NCI-H2029 treated with DMSO at 0.1 percent for 48 hours (cell line): ENCODE measurements at regions not wholly inside any gene's neighbourhood (a gene's known extent, or its start where the extent isn't known, plus 50 kb on each side); places are given as distances from the start of the nearest gene placed in this dataset.

Experiments used
- DNase-seq: peaks from one replicate; lab custom pipeline; 2025; lab: John Stamatoyannopoulos, UW

DNA sequence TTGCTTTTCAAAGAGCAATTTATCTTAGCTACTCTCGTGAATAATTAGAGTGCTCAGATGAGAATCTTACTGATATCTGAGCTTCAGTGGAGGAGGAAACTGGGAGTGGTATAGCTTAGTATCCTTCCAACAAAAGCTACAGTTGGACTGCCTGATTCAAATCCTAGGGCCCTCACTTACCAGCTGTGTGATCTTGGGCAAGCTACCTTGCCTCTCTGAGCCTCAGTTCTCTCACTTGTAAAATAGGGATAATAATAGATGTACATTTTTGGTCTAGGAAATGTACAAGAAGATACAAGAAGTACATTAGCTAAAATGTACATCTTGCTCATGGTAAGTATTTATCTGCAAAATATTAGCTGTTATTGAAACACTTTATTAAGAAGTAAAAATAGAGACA is 502.0 kb downstream of the HAPSTR1 start:
- DNase-seq = no peak

DNA sequence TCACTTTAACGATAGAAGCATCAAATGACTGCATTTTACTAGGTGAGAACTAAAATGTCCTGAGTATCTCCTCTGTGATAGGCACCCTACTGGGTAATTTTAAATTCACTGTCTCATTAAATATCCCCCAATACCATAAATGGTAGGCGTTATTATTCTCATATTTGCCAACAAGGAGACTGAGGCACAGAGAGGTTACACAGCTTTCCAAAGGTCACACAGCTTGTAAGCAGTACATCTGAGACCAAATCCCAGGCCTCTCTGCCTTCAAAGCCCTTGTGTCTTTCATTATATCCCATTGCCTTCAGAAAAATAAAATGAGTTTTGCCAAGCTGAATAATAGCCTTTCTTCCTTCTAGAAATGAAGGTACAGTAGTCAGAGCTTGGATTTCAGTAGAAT is 502.6 kb downstream of the HAPSTR1 start:
- DNase-seq = no peak

DNA sequence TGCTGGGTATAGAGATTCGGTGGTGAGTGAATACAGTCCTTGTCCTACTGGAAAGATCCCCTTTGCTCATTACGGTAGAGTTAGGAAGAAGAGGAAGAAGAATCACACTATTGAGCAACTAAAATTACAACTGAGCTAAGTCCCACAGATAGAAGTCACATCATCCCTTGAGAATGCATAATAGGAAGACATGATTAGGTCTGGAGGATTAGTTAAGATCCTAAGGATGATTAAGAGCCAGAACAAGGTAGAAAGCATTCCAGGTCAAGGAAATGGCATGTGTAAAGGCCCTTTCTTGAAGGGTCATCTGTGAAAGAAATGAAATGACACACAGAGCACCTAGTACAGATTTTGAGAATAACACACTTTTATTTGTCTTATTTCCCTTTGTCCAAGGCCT is 503.5 kb downstream of the HAPSTR1 start:
- DNase-seq = no peak

DNA sequence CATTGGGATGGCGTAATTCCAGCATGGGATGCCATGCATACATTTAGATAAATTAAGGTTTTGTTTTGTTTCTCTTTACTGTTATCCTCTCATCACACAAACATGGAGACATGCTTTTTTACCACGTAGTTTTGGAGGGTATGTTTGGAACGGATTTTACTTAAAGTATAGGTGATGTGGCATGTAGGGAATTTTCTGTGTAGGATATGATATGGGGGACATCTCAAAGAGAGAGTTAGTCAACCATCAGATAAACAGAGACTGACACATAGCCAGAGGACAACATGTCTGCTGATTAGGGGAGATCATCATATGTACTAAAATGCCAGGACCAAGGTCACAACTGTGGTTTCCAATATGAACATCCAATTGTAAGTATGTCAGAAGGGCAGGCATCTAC is 503.9 kb downstream of the HAPSTR1 start:
- no peak for DNase-seq

DNA sequence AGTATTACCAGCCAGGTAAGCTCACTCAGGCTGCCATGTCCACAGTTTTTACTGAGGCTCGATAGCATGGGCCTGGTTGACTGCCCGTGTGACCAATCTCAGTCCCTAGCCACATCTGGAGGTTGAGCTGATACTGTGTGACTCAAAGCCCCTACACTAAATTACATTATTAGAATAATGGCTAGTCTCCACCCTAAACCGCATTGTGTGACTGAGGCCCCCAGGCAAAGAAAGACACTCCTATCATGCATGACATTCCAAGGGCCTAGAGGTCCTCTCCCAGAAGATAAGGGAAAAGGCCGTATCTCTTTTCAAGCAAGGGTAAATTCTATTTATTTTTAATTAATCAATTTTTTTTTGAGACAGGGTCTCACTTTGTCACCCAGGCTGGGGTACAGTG is 505.3 kb downstream of the HAPSTR1 start:
- no peak for DNase-seq

DNA sequence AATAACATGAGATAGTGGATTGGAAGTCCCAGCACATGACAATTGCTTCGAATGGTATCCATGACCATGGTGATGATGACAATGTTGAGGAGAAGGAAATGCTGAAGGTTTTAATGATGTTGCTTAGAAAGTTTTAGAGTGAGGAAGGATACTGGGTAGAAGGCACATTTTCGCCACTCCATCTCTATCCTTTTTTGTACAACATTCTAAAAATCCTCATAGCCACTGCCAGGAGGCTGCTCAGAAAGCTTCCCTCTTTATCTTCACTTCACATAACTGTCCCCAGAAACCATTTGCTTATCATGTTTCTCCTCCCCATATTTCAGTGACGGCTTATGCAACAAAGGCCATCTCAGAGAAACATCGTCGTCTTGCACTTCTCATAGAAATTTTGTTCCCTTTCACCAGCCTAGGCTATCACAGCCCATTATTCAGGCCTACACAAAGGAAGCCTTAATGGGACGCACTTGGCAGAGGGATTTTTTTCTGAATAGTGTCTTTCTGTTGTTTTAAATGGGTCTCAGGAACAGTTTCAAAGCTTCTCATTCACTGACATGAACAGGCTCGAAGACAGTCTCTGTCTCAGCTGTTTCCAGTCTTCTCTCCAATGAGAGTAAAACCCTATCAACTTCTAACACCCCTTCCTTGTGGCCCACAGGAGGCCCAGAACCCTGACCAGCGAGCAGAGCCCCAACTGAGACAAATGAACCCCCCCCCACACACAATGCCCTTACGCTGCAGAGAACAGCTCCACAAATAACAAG is 506.7 kb downstream of the HAPSTR1 start:
- no peak for DNase-seq

DNA sequence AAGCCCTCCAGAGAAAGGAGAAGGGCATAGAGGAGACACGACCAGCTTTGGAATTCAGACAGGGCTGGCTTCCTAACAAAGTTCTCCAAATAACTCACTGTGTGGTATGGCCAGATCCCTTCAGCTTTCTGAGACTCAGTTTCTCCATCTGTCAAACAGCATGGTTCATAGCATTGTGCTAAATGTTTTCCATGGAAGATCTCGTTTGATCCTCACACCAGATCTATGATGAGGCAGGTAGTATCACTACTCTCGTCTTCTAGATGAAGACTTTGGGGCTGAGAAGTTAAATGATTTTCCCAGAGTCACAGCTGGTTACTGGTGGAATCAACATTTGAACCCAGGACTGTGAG is 507.3 kb downstream of the HAPSTR1 start:
- no peak for DNase-seq

DNA sequence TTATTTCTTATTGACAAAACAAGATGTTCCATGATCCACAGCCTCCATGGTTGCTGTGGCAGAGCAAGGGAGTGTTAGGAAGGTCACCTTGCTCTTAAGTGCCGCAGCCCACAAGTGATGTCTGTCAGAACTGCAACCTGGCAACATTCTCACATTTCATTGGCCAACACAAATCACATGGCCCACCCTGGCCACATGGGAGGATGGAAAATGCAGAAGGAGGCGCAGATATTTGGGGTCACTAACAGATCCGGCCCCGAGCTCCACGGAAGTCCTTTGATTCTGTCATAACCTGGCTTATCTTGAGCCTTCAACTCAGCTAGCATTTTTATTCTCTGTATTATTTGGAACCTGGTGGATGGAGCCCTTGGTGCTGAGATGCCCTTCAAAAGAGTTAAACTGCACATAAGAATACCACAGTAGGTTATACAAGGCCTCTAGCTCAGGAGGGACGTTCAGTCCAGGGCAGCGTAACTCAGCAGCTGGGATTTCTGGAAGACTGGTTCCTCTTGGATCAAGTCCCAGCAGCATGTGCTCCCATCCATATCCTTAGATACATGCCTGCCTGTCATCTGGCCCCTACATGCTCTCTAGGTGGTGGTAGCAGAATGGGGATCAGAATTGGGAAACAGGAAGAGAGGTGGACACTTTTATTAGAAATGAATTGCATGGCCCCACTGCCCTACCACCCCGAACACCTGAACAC is 508.1 kb downstream of the HAPSTR1 start:
- no peak for DNase-seq

DNA sequence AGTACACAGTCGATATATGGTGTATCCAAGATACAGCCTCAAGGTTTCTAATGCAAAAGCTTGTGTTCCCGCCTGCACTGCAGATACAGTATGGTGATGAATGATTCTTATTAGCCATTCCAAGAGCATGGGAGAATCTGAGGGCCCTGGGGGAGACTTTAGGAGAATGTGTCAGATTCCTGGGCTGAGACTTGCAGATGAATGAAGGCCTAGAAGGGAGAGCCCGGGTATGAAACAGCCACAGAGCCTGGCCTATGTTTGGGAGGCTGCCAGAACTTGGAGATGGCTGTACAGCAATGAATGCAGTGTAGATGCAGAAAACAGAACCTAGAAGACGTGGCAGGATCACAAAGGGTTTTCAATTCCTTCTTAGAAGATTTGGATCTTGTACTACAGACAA is 510.7 kb downstream of the HAPSTR1 start:
- DNase-seq = no peak

DNA sequence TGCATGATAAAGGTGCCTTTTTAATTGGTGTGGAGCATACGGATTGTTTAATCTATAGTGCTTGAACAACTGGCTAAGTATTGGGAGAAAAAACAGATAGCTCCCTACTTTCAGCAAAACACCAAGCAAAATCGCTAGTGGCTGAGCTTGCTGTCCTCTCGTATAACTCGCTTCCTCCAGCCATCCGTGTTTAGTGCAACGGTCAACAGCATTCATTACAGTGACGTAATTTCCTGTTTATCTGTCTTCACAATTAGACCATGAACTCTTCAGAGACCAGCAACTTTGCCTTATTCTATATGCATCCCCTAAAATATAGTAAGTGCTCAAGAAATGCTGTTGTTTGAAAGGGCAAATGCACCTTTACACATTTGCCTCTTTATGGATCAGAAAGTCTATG is 511.9 kb downstream of the HAPSTR1 start:
- no peak for DNase-seq

DNA sequence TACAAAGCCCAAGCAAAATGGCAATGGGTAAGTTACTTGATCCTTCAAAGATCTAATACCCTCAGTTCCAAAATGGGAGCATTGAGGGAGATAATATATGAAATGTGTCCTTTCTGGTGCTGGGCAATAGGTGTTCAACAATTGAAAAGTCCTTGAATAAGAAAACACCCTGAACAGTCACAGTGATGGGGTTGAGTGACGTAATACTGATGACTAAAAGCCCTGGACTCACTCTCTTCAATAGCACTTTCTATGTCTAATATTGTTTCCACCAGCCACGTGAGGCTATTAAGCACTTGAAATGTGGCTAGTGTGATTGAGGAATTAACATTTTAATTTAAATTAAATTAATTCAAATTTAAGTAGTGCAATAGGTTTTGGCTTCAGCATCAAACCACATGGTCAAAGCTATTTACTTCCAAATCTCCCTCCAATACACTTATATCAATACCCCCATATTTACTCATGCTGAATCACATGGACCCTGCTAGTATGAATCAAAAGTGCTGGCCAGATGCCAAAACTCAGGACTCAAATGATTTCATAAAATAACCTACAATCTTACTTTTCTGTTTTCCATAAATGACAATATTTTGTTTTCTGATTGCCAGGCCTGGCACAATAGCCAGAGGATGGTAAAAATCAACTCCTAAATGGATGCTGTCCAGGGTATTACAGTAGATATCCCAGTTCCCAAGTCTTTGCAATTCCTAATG is 516.2 kb downstream of the HAPSTR1 start:
- no peak for DNase-seq

DNA sequence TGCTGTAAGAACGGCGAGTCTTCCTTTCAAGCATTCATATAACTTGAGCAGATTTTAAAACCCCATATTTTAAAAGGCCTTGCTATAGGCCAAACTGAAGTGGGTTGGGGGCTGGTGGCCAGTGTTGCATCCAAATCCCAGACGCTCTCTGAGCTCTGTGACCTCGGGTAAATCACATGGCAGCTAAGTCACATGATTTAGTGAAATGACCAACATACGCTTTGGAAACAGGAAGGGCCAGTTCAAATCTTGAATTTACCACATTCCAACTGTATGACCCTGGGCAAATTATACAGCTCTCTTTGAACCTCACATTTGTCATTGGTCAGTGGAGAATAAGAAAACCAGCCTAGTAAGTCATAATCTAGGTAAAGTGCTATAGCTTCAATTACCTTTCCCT is 519.3 kb downstream of the HAPSTR1 start:
- DNase-seq = no peak

DNA sequence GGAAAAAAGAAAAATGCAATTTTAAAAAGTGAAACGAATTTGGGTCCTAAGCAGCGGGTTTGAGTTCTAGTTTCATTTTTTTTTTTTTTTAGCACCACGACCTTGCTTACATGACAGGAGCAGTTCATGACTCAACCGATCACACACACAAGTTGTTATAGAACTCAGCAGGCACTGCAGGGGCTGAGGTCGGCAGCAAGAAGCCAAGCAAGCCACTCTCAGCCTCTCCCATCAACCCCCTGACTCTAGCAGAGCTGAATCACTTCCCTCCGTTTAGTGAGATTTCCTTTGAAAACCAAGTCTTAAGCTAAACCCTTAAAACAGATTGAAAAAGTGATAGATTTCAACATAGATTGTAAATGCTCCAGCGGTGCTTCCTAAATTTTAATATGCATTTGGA is 520.8 kb downstream of the HAPSTR1 start:
- no peak for DNase-seq

DNA sequence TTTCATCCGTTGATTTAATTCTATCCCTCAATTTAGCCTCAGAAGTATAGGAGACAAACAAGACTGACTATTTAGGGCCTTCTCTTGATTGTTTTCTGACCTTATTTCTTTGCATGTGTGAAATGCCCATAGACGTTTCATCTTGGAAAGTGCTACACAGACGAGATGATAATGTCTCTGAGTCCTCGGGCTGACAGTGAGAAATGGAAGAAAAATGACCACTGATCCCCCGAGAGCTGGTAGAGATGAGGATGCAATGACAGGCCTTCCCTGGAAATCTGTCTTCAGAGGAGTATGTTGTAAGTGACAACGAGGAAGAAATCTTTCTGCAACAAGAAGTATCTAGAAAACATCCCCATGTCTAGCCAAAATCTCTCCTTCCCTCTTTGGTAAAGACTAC is 522.9 kb downstream of the HAPSTR1 start:
- DNase-seq = no peak

DNA sequence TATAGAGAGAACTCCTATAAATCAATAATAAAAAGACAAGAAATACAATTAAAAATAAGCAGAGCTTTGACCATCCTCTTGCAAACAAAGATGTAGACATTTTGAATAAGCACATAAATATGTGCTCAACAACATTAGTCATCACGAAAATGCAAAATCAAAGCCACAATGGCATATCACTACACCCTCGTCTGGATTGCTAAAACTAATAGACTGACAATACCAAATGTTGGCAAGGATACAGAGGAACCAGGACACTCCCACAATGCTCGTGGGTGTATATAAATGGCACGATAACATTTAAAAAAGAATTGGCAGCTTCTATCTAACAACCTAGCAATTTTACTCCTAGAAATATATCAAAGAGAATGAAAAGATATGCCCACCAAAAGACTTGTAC is 530.8 kb downstream of the HAPSTR1 start:
- no peak for DNase-seq

DNA sequence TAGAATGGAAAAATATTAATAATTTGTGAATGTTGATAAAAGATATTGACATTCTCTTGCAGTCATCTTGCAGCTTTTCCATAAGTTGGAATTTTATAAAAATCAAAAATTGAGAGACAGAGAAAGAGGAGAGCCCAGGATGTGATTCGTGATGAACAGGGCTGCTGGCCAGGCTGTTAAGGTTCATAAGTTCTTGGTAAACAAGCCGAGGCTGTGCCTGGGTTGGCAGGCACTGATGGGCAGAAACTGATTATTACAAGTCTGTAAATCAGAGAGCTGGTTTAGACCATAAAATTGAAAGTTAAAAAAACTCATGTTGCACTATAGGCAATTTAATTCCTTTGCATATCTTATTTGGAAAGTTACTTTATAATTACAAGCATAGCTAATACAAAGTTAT is 533.7 kb downstream of the HAPSTR1 start:
- DNase-seq = peak; percentile 35

DNA sequence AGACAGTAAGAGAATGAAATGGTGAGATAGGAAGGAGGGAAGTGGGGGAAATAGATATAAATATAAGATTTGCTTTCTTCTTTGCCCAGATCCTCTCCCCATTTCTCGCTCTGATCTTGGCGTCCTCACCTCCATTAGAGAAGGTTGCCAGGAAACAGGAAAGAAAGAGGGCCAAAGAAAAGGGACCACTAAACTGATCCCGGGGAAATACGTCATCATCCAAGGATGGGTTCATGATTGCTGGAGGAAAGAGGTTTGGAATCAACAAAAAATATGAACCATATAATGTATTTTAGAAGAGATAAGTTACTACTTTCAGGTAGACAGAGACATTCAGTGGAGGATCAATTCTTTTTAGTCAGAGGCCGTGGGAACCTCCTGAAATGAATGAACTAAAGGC is 536.0 kb downstream of the HAPSTR1 start:
- DNase-seq = no peak

DNA sequence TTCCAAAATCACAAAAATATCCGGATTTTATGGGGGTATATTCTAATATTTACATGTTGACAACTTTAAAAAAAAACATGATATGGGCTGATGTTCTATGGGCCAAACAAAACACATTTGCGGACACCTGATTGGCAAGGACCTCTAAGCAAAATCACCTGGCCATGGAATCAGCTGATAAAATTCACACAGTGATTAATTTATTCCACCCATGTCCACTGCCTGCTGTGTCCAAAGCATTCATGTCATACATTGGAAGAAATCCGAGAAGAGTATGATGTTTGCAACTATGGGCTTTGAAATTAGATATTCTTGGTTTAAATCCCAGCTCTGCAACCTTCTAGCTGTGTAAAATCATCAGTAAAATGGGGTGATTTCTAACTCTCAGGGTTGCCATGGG is 538.7 kb downstream of the HAPSTR1 start:
- no peak for DNase-seq

DNA sequence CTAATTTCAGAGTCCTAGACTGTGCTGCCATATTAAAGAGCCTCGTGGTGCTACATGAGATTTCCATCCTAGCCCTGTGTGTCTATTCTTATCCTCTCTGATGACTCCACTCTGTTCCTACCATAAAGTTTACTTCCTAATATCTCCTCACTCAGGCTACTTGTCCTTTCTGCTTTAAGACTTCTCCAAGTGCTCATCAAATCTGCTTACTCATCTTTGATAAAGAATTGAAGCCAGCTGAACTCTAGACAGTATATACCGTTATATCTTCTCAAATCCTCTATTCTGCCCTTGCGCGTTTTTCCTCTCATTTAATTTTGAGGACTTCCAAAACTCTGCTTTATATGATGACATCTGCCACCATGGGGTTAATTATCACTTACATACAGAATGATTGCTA is 539.5 kb downstream of the HAPSTR1 start:
- no peak for DNase-seq

DNA sequence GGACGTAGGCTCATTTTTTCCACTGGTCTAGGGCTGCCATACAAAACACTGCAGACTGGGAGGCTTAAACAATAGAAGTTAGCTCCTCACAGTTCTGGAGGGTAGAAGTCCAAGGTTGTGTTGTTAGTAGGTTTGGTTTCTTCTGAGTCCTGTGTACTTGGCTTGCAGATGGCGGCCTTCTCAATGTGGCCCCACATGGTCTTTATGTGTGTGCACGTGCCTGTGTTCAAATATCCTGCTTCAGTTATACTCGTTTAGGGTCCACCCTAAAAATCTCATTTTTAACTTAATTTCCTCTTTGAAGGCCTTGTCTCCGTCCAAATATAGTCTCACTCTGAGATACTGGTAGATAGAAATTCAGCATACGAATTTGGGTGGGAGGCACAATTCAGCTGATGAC is 542.4 kb downstream of the HAPSTR1 start:
- no peak for DNase-seq

DNA sequence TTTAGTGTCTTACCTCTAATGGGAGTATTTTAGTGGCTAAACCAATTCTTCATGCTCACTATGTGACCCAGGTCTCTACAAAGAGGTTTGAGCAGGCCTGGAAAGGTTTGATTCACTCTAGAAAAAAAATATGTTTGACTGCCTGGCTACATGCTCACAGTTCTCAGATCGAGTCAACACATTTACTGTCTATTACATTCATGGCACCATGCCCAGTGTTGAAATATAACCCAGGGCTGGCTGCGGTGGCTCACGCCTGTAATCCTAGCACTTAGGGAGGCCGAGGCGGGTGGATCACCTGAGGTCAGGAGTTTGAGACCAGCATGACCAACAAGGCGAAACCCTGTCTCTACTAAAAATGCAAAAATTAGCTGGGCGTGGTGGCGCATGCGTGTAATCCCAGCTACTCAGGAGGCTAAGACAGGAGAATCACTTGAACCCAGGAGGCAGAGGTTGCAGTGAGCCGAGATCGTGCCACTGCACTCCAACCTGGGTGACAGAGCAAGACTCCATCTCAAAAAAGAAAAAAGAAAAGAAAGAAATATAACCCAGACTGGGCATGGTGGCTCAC is 543.8 kb downstream of the HAPSTR1 start:
- peak; percentile 73 for DNase-seq

DNA sequence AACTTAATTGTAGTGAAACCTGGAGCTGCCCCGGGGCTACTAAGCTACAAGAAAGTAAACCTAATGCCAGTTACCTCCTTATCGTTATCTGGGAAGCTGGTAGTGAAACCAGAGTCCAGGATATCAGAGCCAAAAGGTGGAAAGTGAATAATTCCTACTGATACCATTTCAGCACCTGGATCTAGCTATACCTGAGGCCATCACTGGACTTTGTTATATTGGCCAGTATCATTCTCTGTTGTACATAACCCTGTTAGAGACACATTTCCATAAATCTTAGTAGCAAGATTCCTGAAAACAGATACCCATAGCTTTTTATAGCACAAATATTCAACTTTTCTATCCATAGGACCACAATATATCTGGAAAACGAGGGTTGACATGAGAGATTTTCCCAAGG is 538.0 kb downstream of the GRIN2A start:
- no peak for DNase-seq

DNA sequence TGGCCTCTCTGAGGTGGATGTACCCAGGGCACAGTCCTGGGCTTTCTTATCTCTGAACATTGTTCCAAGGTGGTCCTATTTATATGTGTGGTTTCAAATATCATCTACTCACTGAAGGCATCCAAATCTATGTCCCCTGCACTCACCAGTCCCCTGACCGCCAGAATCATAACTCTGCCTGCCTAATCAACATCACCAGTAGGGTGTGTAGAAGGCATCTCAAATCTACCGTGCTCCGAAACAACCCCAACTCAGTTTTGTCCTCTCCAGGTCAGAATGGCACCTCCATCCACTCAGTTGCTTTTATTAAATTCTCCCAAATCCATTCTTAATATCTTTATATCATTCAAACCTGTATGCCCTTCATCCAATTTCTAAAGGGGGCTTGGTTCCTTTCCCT is 536.3 kb downstream of the GRIN2A start:
- DNase-seq = no peak
